22Rv1 (cell line): ENCODE measurements at regions not wholly inside any gene's neighbourhood (a gene's known extent, or its start where the extent isn't known, plus 50 kb on each side); places are given as distances from the start of the nearest gene placed in this dataset.
"Not testable (repeated sequence)": the region's sequence is repeated elsewhere in the genome, so short reads cannot be mapped to it uniquely, and the experiment has no call there.

Source experiments
- CTCF ChIP-seq: fragments of 450-650 bp; IDR thresholded peaks from 2 replicates; pipeline ENCODE4 v1.5.1; 2017; ENCODE audit warnings: mild to moderate bottlenecking
- ZFX ChIP-seq: fragments of 450-650 bp; IDR thresholded peaks from 2 replicates; pipeline ENCODE4 v1.6.1; 2017; ENCODE audit warnings: antibody characterized with exemption, borderline replicate concordance

- TF ChIP-seq CTCF, ZFX: not testable (repeated sequence)
Measured at GRCh38 chr22:34684278-34684677, 381.7 kb upstream of the ISX start.
